Neural progenitor cell (in vitro differentiated cells): ENCODE measurements at regions not wholly inside any gene's neighbourhood (a gene's known extent, or its start where the extent isn't known, plus 50 kb on each side); places are given as distances from the start of the nearest gene placed in this dataset.

ENCODE experiments used
- DNase-seq: peaks from one replicate; pipeline ENCODE4 v3.0.0-alpha.2; 2016; ENCODE audit warnings: low spot score
- H2AFZ ChIP-seq: fragments of 200-600 bp; sonication (generic); replicated peaks from 2 replicates; pipeline ENCODE4 v1.6.1; 2016; ENCODE audit warnings: antibody characterized with exemption
- H3F3A ChIP-seq: fragments of 200-600 bp; sonication (generic); 2 replicates; pipeline ENCODE4 v1.6.1; 2016; ENCODE audit warnings: antibody characterized with exemption, low read depth
- H3K27ac ChIP-seq: fragments of 200-600 bp; sonication (generic); 2 replicates; pipeline ENCODE4 v1.5.1; 2016; ENCODE audit warnings: mild to moderate bottlenecking
- H3K27me3 ChIP-seq: fragments of 200-600 bp; sonication (generic); 2 replicates; pipeline ENCODE4 v1.6.1; 2016; ENCODE audit warnings: mild to moderate bottlenecking, moderate library complexity
- H3K36me3 ChIP-seq: fragments of 200-600 bp; sonication (generic); 2 replicates; pipeline ENCODE4 v1.5.1; 2016
- H3K4me1 ChIP-seq: fragments of 200-600 bp; sonication (generic); 2 replicates; pipeline ENCODE4 v1.6.1; 2016; ENCODE audit warnings: mixed run types
- H3K4me2 ChIP-seq: fragments of 200-600 bp; sonication (generic); 2 replicates; pipeline ENCODE4 v1.6.1; 2016
- H3K4me3 ChIP-seq: fragments of 200-600 bp; sonication (generic); 2 replicates; pipeline ENCODE4 v1.5.1; 2016
- H3K79me2 ChIP-seq: fragments of 200-600 bp; sonication (generic); 2 replicates; pipeline ENCODE4 v1.6.1; 2016; ENCODE audit warnings: low read depth
- H3K9ac ChIP-seq: fragments of 200-600 bp; sonication (generic); 2 replicates; pipeline ENCODE4 v1.6.1; 2016
- H3K9me3 ChIP-seq: fragments of 200-600 bp; sonication (generic); 2 replicates; pipeline ENCODE4 v1.5.1; 2016; ENCODE audit warnings: low read depth
- H4K20me1 ChIP-seq: fragments of 200-600 bp; sonication (generic); 2 replicates; pipeline ENCODE4 v1.6.1; 2016; ENCODE audit warnings: low read depth
- H3K27ac Mint-ChIP-seq: 3 replicates; pipeline ENCODE4 v1.8.0; 2021; ENCODE audit warnings: mixed read lengths
- H3K27me3 Mint-ChIP-seq: 2 replicates; pipeline ENCODE4 v1.8.0; 2022; ENCODE audit warnings: low read depth, mild to moderate bottlenecking, inconsistent platforms, moderate library complexity, mixed read lengths; ENCODE audit not compliant: insufficient read depth
- H3K36me3 Mint-ChIP-seq: 3 replicates; pipeline ENCODE4 v1.8.0; 2021; ENCODE audit warnings: mixed read lengths
- H3K4me1 Mint-ChIP-seq: 3 replicates; pipeline ENCODE4 v1.8.0; 2021; ENCODE audit warnings: mixed read lengths
- H3K4me3 Mint-ChIP-seq: 3 replicates; pipeline ENCODE4 v1.8.0; 2021; ENCODE audit warnings: mild to moderate bottlenecking, moderate library complexity, mixed read lengths
- H3K9me3 Mint-ChIP-seq: 3 replicates; pipeline ENCODE4 v1.8.0; 2020; ENCODE audit warnings: mixed read lengths
- CTCF ChIP-seq: fragments of 200-600 bp; sonication (generic); IDR thresholded peaks from 2 replicates; pipeline ENCODE4 v1.5.1; 2017; ENCODE audit warnings: antibody characterized with exemption, mild to moderate bottlenecking
- EZH2 ChIP-seq: fragments of 200-600 bp; sonication (generic); IDR thresholded peaks from 2 replicates; pipeline ENCODE4 v1.6.1; 2017; ENCODE audit warnings: antibody characterized with exemption, mild to moderate bottlenecking, moderate library complexity
- EZH2phosphoT487 ChIP-seq: fragments of 200-600 bp; sonication (generic); IDR thresholded peaks from 2 replicates; pipeline ENCODE4 v1.6.1; 2017; ENCODE audit warnings: antibody characterized with exemption

GRCh38 chr11:27857588-27857987, 157.3 kb upstream of the BDNF start:
- TF ChIP-seq EZH2phosphoT487 (no peak), CTCF (no peak), EZH2 (no peak)
- Histone ChIP-seq H3K4me1 (no peaks in the 10 kb centered on the region), H4K20me1 (no peaks in the 10 kb centered on the region), H3K4me3 (no peak overlapping the region), H2AFZ (no peak overlapping the region), H3K27me3 (no peaks in the 10 kb centered on the region), H3K9me3 (no peaks in the 10 kb centered on the region), H3K36me3 (no peaks in the 10 kb centered on the region), H3K4me2 (no peak overlapping the region), H3K27ac (no peak overlapping the region), H3K9ac (no peak overlapping the region), H3K79me2 (no peaks in the 10 kb centered on the region), H3F3A (no peaks in the 10 kb centered on the region)
- Mint-ChIP-seq H3K27me3 (no peaks in the 10 kb centered on the region), H3K27ac (no peak overlapping the region), H3K9me3 (no peaks in the 10 kb centered on the region), H3K4me3 (no peak overlapping the region), H3K36me3 (no peaks in the 10 kb centered on the region), H3K4me1 (no peaks in the 10 kb centered on the region)
- DNase-seq: no peak

- Histone ChIP-seq H2AFZ (no peak overlapping the region), H4K20me1 (no peaks in the 10 kb centered on the region), H3K27me3 (no peaks in the 10 kb centered on the region), H3K9me3 (no peaks in the 10 kb centered on the region), H3K4me3 (no peak overlapping the region), H3F3A (no peaks in the 10 kb centered on the region), H3K4me2 (no peak overlapping the region), H3K36me3 (no peaks in the 10 kb centered on the region), H3K4me1 (no peaks in the 10 kb centered on the region), H3K79me2 (no peaks in the 10 kb centered on the region), H3K9ac (no peak overlapping the region), H3K27ac (no peak overlapping the region)
- TF ChIP-seq EZH2: no peak
- TF ChIP-seq EZH2phosphoT487: no peak
- TF ChIP-seq CTCF: no peak
- Mint-ChIP-seq H3K4me3 (no peak overlapping the region), H3K36me3 (no peaks in the 10 kb centered on the region), H3K4me1 (no peaks in the 10 kb centered on the region), H3K27me3 (no peaks in the 10 kb centered on the region), H3K9me3 (no peaks in the 10 kb centered on the region), H3K27ac (no peak overlapping the region)
- no peak for DNase-seq
Observed at GRCh38 chr11:27857014-27857413, 156.8 kb upstream of the BDNF start.

- no peaks in the 10 kb centered on the region for H3K4me1 Mint-ChIP-seq
- no peak overlapping the region for H3K27ac Mint-ChIP-seq
- H3K27ac ChIP-seq: no peak overlapping the region
Observed at GRCh38 chr11:27848423-27848822, 148.2 kb upstream of the BDNF start.

More at GRCh38 chr11:27848423-27848822, 148.2 kb upstream of the BDNF start:
- Mint-ChIP-seq H3K4me3 (no peak overlapping the region), H3K9me3 (no peaks in the 10 kb centered on the region), H3K36me3 (no peaks in the 10 kb centered on the region), H3K27me3 (no peaks in the 10 kb centered on the region)
- Histone ChIP-seq H4K20me1 (no peaks in the 10 kb centered on the region), H3K9ac (no peak overlapping the region), H3K4me1 (no peaks in the 10 kb centered on the region), H3K79me2 (no peaks in the 10 kb centered on the region), H3K36me3 (no peaks in the 10 kb centered on the region), H3F3A (no peaks in the 10 kb centered on the region), H3K9me3 (no peaks in the 10 kb centered on the region), H3K4me2 (no peak overlapping the region), H2AFZ (no peak overlapping the region), H3K27me3 (no peaks in the 10 kb centered on the region), H3K4me3 (no peak overlapping the region)
- TF ChIP-seq EZH2 (no peak), EZH2phosphoT487 (no peak), CTCF (no peak)
- no peak for DNase-seq
